PC-9 (cell line): ENCODE measurements at regions not wholly inside any gene's neighbourhood (a gene's known extent, or its start where the extent isn't known, plus 50 kb on each side); places are given as distances from the start of the nearest gene placed in this dataset.
"Not testable (repeated sequence)": the region's sequence is repeated elsewhere in the genome, so short reads cannot be mapped to it uniquely, and the experiment has no call there.

Experiments used
- BruUV-seq: library from RNA; stranded (reverse); fragments of 400-500 nt; replicated peaks from 2 replicates; lab custom pipeline; 2021; lab: Mats Ljungman, UMichigan
- CTCF ChIA-PET: fragments of 300-600 bp; sonication (Branson Sonifier 250); formaldehyde crosslinking; loops from one replicate; lab custom pipeline; 2022; ENCODE audit warnings: antibody characterized with exemption; lab: Charles Lee
- POLR2A ChIA-PET: fragments of 300-600 bp; sonication (Branson Sonifier 250); formaldehyde crosslinking; loops from one replicate; lab custom pipeline; 2022; ENCODE audit warnings: antibody characterized with exemption; ENCODE audit not compliant: unreplicated experiment; lab: Charles Lee
- DNase-seq, 2 experiments: peaks; one replicate each; pipeline versions ENCODE4 v3.0.0 to v3.0.0-alpha.2; 2015 to 2022; ENCODE audit warnings: mixed read lengths in 1 of 2
- H2AFZ ChIP-seq: fragments of 200-600 bp; sonication (generic); 2 replicates; pipeline ENCODE4 v1.8.1; 2017; ENCODE audit warnings: antibody characterized with exemption
- H3F3A ChIP-seq: fragments of 200-600 bp; sonication (generic); 2 replicates; pipeline ENCODE4 v1.8.1; 2017; ENCODE audit warnings: antibody characterized with exemption, mild to moderate bottlenecking, low read depth; ENCODE audit not compliant: insufficient read depth
- H3K27ac ChIP-seq: fragments of 200-600 bp; sonication (generic); 2 replicates; pipeline ENCODE4 v1.6.1; 2016; ENCODE audit warnings: mixed run types
- H3K27me3 ChIP-seq: fragments of 200-600 bp; sonication (generic); 2 replicates; pipeline ENCODE4 v1.6.1; 2016; ENCODE audit warnings: low read depth, mixed run types; ENCODE audit not compliant: insufficient read depth
- H3K36me3 ChIP-seq: fragments of 200-600 bp; sonication (generic); 2 replicates; pipeline ENCODE4 v1.6.1; 2016; ENCODE audit warnings: low read depth, mixed run types
- H3K4me1 ChIP-seq: fragments of 200-600 bp; sonication (generic); replicated peaks from 2 replicates; pipeline ENCODE4 v1.6.1; 2016; ENCODE audit warnings: mixed run types; ENCODE audit not compliant: insufficient read depth
- H3K4me2 ChIP-seq: fragments of 200-600 bp; sonication (generic); 2 replicates; pipeline ENCODE4 v1.6.1; 2017; ENCODE audit warnings: mixed run types
- H3K4me3 ChIP-seq: fragments of 200-600 bp; sonication (generic); 2 replicates; pipeline ENCODE4 v1.6.1; 2016; ENCODE audit warnings: mixed run types
- H3K79me2 ChIP-seq: fragments of 200-600 bp; sonication (generic); 2 replicates; pipeline ENCODE4 v1.6.1; 2017; ENCODE audit warnings: low read depth, mixed run types
- H3K9me2 ChIP-seq: fragments of 200-600 bp; sonication (generic); 2 replicates; pipeline ENCODE4 v1.8.1; 2017; ENCODE audit warnings: mild to moderate bottlenecking; ENCODE audit not compliant: insufficient read depth
- H3K9me3 ChIP-seq: fragments of 200-600 bp; sonication (generic); 2 replicates; pipeline ENCODE4 v1.8.1; 2016; ENCODE audit warnings: low read depth; ENCODE audit not compliant: insufficient read depth
- H4K20me1 ChIP-seq: fragments of 200-600 bp; sonication (generic); 2 replicates; pipeline ENCODE4 v1.8.1; 2017; ENCODE audit not compliant: insufficient read depth
- CTCF ChIP-seq: fragments of 200-600 bp; sonication (generic); conservative IDR thresholded peaks from 2 replicates; pipeline ENCODE4 v1.6.1; 2017; ENCODE audit warnings: mixed run types, antibody characterized with exemption, mild to moderate bottlenecking, moderate library complexity
- EZH2 ChIP-seq: fragments of 200-600 bp; sonication (generic); IDR thresholded peaks from 2 replicates; pipeline ENCODE4 v1.8.0; 2017; ENCODE audit warnings: antibody characterized with exemption, low read depth
- intact Hi-C: fragments of 100-400 bp; cut with micrococcal nuclease; formaldehyde crosslinking; loops from one replicate; pipeline ENCODE4 v1.10.0; 2022; ENCODE audit not compliant: unreplicated experiment

- H3K27ac ChIP-seq = no peak overlapping the region
- H3K4me2 ChIP-seq = no peak overlapping the region
- no peaks in the 10 kb centered on the region for H3K9me2 ChIP-seq
- intact Hi-C loops = no loop called here
- H3K27me3 ChIP-seq = peaks cover 80% of the 10 kb centered on the region
- ChIA-PET POLR2A (no interaction called here), CTCF (no interaction called here)
- no peak overlapping the region for H2AFZ ChIP-seq
- H3F3A ChIP-seq = no peaks in the 10 kb centered on the region
- H3K9me3 ChIP-seq = no peaks in the 10 kb centered on the region
- no peaks in the 10 kb centered on the region for H4K20me1 ChIP-seq
- TF ChIP-seq CTCF (no peak), EZH2 (no peak; the same call in 1 of the 2 replicates)
- no peaks in the 10 kb centered on the region for H3K36me3 ChIP-seq
- H3K79me2 ChIP-seq = no peaks in the 10 kb centered on the region
- H3K4me1 ChIP-seq = no peaks in the 10 kb centered on the region
- no peak overlapping the region for H3K4me3 ChIP-seq
- no peak for DNase-seq
- BruUV-seq = no TSS peak
These were observed 60.0 kb upstream of the VIPR2 start for GRCh38 chr7:159204664-159205063.

- H2AFZ ChIP-seq, POLR2A ChIA-PET, DNase-seq, CTCF ChIA-PET, H3F3A ChIP-seq, H4K20me1 ChIP-seq, H3K79me2 ChIP-seq, H3K4me3 ChIP-seq, H3K4me2 ChIP-seq, H3K36me3 ChIP-seq, H3K9me2 ChIP-seq, BruUV-seq, H3K4me1 ChIP-seq, H3K27ac ChIP-seq, H3K9me3 ChIP-seq, intact Hi-C loops: not testable (repeated sequence)
- H3K27me3 ChIP-seq = peaks cover 80% of the 10 kb centered on the region
These were observed 58.6 kb upstream of the VIPR2 start for GRCh38 chr7:159203253-159203652.

GRCh38 chr7:159201722-159202330 lies 57.2 kb upstream of the VIPR2 start:
- BruUV-seq = no TSS peak
- Histone ChIP-seq H3K27ac (no peak overlapping the region), H3K27me3 (peaks cover 81% of the 10 kb centered on the region), H3K9me3 (no peaks in the 10 kb centered on the region), H3F3A (no peaks in the 10 kb centered on the region), H3K4me2 (no peak overlapping the region), H3K4me1 (no peaks in the 10 kb centered on the region), H2AFZ (no peak overlapping the region), H3K79me2 (no peaks in the 10 kb centered on the region), H3K36me3 (no peaks in the 10 kb centered on the region), H3K4me3 (no peak overlapping the region), H4K20me1 (no peaks in the 10 kb centered on the region), H3K9me2 (no peaks in the 10 kb centered on the region)
- no peak for DNase-seq
- POLR2A ChIA-PET = no interaction called here
- no peak for TF ChIP-seq EZH2
- TF ChIP-seq CTCF = no peak
- CTCF ChIA-PET = no interaction called here
- intact Hi-C loops = no loop called here

- H3K4me3 ChIP-seq = no peak overlapping the region
- no peaks in the 10 kb centered on the region for H3K9me2 ChIP-seq
- no peaks in the 10 kb centered on the region for H4K20me1 ChIP-seq
- BruUV-seq = no TSS peak
- no peak overlapping the region for H3K27ac ChIP-seq
- H3K4me1 ChIP-seq = no peaks in the 10 kb centered on the region
- H3K79me2 ChIP-seq = no peaks in the 10 kb centered on the region
- no peak for TF ChIP-seq EZH2
- H3K36me3 ChIP-seq = no peaks in the 10 kb centered on the region
- H3K27me3 ChIP-seq = peaks cover 86% of the 10 kb centered on the region
- H2AFZ ChIP-seq = no peak overlapping the region
- no peak for DNase-seq
- no peaks in the 10 kb centered on the region for H3F3A ChIP-seq
- intact Hi-C loops = no loop called here
- ChIA-PET CTCF (no interaction called here), POLR2A (no interaction called here)
- no peaks in the 10 kb centered on the region for H3K9me3 ChIP-seq
- H3K4me2 ChIP-seq = no peak overlapping the region
These were observed 55.8 kb upstream of the VIPR2 start for GRCh38 chr7:159200421-159200820.
